Astrocyte of the cerebellum (primary cell): ENCODE measurements at regions not wholly inside any gene's neighbourhood (a gene's known extent, or its start where the extent isn't known, plus 50 kb on each side); places are given as distances from the start of the nearest gene placed in this dataset.
A peak's percentile ranks its signal among the peaks of the same experiment; 100 is the strongest.

Experiments
- DNase-seq: peaks from one replicate; pipeline ENCODE4 v3.0.0-alpha.2; 2011; ENCODE audit warnings: low read depth
- H3K4me3 ChIP-seq: 2 replicates; pipeline ENCODE4 v1.5.1; 2011; ENCODE audit warnings: mild to moderate bottlenecking, low read depth, low read length, moderate library complexity
- in situ Hi-C: cut with HindIII; loops from 2 replicates; pipeline ENCODE4 v1.10.0; 2017; ENCODE audit warnings: low sequenced_read_pairs
- TF ChIP-seq, protein P1 (sequence below): IDR thresholded peaks from 2 replicates; pipeline ENCODE4 v1.5.1; 2012; ENCODE audit warnings: low read length, low read depth, moderate library complexity, mild to moderate bottlenecking; ENCODE audit errors: missing control alignments

DNA sequence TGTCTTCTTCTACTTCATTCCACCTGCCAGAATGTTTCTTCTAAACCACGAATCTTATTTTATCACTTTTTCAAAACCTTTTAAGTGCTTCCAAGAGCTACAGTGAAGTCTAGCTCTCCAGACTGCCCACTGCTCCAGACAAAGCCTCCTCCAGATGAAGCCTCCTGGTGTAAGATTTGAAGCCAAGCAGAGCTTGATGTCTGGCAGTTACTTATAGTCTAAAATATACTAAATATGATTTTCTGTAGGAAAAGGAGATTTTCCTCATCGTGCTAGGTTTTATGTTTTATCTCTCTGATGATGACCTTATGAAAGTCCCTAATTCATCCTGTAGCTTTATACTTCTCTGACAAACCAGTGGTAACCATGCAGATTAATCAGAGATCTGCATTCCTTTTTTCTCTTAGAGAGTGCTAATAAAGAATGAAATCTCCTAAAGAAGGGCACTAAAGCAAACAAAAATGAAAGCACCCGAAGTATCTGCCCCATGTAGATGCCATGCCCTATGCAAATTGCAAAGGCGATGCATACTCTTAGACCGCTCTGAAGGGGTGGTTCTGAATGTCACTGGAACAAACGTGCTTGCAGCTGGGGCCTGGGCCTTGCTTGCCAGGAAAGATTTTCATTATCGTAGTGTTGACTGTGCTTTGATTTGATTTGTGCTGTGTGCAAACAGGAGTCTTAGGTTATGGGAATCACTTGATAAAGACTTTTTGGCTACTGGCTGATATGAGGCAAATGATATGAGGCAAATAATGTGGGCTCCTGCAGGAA, 314.2 kb downstream of the PID1 start:
- in situ Hi-C loops = no loop called here
- no peak overlapping the region for H3K4me3 ChIP-seq
- no peak for DNase-seq
- TF ChIP-seq, protein P1, sequence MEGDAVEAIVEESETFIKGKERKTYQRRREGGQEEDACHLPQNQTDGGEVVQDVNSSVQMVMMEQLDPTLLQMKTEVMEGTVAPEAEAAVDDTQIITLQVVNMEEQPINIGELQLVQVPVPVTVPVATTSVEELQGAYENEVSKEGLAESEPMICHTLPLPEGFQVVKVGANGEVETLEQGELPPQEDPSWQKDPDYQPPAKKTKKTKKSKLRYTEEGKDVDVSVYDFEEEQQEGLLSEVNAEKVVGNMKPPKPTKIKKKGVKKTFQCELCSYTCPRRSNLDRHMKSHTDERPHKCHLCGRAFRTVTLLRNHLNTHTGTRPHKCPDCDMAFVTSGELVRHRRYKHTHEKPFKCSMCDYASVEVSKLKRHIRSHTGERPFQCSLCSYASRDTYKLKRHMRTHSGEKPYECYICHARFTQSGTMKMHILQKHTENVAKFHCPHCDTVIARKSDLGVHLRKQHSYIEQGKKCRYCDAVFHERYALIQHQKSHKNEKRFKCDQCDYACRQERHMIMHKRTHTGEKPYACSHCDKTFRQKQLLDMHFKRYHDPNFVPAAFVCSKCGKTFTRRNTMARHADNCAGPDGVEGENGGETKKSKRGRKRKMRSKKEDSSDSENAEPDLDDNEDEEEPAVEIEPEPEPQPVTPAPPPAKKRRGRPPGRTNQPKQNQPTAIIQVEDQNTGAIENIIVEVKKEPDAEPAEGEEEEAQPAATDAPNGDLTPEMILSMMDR = no peak

DNA sequence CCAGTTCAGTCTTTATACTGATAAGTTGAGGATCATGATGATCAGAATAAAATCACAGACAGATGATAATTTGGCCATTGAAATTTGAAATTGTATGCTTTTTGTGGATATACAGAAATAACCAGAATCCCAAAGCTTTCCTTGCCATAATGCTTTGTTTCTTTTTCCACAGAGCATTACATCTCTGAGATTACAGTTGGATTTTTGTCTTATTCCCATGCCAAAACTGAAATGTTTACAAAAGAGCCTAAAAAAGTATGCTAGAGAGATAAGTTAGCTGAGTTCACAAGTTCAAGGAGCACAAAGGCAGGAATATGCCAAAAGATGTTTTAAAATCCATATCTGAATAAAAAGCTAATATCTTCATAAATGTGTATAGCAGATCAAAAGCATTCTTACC, 321.3 kb downstream of the PID1 start:
- no peak for DNase-seq
- in situ Hi-C loops = no loop called here

DNA sequence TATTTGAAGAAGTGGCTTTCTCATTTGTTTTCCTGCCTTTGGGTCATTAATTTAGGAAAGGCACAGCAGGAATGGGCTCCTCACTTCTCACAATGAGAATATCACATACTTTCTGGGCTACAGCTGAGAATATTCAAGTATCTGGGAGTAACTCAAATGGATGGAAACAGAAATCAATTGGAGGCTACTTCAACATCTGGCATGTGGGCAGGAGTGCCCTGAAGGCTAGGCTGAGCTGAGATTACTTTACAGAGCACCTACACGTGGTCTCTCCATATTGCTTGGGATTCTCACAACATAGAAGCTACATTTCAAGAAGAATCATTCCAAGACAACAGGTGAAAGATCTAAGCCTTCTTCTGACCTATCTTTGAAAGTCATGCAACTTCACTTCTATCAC, 325.4 kb downstream of the PID1 start:
- TF ChIP-seq, protein P1 = no peak
- DNase-seq = no peak
- in situ Hi-C loops = no loop called here
- no peak overlapping the region for H3K4me3 ChIP-seq

More for the DNA sequence above, 321.3 kb downstream of the PID1 start:
- H3K4me3 ChIP-seq = no peak overlapping the region
- TF ChIP-seq, protein P1 = no peak

DNA sequence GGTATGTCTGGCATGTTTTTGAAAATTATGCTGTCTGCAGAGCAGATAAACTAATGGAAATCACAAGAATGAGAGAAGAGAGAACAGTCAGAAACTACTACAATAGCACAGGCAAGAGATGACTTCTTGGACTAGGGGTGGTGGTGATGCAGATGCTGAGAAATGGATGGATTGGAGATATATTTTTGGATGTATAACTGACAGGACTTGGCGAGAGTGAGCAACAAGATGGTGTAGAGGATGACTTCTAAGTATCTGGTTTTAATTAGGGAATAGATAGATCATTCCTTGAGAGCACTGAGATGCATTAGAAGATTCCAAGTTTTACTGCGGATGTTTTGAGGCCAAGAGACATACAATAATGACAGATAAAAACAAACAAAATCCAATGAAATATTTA, 328.2 kb downstream of the PID1 start:
- no peak overlapping the region for H3K4me3 ChIP-seq
- TF ChIP-seq, protein P1 = no peak
- in situ Hi-C loops = no loop called here
- DNase-seq = no peak

DNA sequence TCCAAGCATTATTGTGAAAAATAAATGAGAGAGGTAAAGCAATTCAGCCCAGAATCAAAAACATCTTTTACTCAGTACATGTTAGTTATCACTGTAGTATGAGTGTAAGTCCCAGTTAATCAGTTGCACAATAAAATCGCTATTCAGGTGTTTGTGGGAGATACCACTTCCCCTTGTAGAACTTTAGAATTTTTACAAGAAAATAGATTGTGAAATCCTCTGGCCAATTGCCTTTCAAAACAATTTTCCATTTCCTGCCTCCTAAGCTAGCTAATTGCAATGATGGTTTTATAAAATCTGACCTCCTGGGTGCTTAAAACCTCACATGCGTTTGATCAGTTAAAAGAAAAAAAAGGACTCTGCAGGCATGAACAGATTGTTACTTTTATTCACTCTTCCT, 332.5 kb downstream of the PID1 start:
- TF ChIP-seq, protein P1 = no peak
- peak; percentile 1 for DNase-seq
- in situ Hi-C loops = no loop called here
- H3K4me3 ChIP-seq = no peak overlapping the region

DNA sequence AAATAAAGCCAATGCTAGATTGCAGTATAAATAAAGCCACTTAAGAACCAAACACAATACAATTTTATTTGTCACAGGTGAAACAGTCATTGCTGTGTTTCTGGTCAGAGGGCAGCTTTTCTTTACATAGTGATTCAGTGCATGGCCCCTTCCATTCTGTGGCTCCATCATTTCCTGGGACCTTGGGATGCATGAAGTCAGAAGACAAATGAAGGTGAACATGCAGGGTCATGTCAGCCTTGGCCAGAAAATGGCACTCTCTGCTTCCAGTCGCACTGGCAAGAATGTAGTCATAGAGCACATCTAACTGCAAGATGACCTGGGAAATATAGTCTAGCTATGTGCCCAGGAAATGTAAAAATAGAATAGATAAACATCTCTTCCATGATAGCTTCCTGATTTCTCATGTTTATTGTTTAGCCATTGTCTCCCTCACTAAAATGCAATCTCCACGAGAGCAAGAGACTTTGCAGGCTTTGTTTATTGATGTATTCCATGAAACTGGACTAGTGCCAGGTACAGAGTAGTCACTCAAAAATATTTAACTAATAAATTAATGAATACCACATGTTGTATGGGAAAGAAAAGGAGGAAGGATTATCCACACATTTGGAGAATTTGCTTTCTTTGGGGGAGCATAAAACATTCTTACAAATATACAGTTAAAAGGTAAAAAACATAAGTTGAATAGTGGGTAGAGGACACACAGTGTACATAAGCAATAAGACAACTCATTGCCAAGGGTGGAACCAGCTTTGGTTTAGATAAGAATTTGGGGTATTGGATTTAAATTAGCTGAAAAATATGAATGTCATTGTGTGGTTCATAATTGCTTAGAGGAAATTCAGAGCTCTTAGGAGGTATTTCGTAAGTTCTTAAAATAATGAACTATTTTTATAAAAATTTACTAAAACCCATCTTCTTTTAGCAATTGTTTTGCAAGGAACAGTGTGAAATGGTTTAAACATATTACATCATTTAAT, 343.8 kb downstream of the PID1 start:
- no peak for DNase-seq
- no peak overlapping the region for H3K4me3 ChIP-seq
- in situ Hi-C loops = no loop called here
- TF ChIP-seq, protein P1 = no peak
